Right renal cortex interstitium (tissue), 3 donors: ENCODE measurements at regions not wholly inside any gene's neighbourhood (a gene's known extent, or its start where the extent isn't known, plus 50 kb on each side); places are given as distances from the start of the nearest gene placed in this dataset.

Source experiments
- DNase-seq, 3 donors: peaks; one replicate each; pipeline ENCODE4 v3.0.0-alpha.2; 2013; ENCODE audit warnings: low read depth in 3 of 3, low spot score in 2 of 3

DNA sequence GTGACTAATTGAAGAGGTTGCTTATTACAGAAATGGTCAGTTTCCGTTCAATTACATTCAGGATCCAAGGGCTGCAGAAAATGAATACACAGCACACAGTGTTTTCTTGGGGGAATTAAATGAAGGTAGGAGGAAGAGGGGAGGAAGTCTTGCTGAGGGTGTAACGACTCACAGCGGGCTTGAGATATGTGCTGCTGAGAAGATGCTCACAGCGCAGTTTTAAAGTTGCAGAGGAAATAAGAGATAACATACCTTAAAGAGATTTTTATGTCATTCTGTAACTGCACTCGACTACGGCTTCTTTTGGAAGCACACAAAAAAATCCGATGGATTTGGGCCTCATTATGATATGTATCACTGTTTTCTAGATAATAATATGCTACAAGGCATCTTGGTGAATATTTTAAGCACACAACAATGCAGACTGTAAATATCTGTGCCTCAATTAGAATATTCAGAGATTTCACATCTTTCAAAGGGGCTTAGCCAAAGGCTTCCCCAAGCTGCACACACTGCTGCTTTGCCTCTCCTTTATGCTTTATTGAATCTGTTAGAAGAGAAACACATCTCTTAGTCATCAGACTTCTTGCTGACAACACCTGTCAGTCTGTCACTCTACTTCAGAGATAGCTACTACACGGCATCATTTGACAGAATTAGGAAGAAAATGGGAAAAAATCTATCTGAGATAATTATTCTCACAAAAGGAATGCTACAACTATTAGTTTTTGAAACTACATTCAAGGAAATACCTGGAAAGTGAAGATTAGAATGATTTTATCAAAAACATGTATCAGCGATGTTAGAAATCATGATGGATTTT lies 773.2 kb downstream of the OTOL1 start:
- DNase-seq: no peak

DNA sequence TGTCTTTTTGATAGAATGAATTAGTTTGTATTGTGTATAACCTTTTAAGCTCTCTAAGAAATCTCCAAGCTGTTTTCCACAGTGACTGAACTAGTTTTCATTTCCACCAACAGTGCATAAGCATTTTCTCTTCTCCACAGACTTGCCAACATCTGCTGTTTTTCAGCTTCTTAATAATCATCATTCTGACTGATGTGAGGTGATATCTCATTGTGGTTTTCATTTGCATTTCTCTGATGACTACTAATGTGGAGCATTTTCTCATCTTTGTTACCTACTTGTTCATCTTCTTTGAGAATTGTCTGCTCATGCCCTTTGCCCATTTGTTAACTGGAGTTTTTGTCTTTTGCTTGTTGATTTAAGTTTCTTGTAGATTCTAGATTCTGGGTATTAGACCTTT lies 777.5 kb downstream of the OTOL1 start:
- no peak for DNase-seq

DNA sequence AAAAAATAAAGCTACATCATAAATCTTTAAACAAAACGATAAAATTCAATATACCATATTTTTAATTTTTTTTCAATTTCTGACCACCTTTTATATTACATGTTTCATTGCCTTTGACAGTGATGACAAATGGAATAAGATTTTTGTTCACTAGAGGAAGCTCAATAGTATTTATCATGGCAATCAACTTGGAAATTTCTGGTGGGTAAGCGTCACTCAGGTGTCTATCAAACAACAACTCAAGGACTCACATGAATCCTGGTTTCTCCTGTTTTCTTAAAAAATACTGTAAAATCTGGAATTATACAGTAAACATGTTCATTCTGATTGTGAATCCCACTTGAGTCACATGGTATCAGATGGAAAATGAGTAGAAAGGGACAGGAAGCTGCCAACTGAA lies 782.2 kb downstream of the OTOL1 start:
- DNase-seq: no peak

DNA sequence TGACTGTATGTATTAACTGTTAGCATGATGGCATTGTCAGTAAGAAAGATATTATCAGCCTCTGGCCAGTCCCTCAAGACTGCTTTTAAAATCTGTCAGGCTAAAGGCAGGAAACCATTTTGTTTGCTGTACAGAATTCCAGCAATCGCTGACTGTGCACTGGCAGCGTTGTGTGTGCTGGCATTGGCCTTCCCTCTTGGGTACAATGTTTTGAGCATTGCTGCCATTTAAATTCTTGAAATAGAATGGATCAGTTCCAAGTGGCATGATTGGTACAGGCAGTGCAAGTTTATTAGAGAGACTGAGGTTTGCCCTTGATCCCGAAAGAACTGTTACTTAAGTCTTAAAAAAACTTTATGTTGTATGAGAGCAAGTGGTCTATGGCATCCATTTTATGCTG lies 788.7 kb downstream of the OTOL1 start:
- DNase-seq: no peak

DNA sequence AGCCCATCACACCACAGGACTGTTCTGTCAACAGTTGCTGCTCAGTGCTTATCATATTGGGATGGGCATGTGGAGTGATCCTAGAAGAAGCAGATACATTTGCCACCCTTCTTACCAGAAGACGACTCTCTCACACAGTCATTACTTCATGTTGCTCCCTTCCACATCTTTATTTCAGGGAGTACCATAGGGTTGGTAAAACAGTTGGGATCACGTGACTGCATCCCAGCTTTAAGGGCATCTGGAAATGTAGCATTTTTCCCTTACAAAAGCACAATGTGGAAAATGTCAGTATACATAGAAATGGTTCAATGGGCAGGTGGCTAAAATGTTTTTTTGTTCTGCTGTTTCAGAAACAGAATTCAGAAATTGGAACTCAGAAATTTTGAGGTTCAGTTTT lies 791.0 kb downstream of the OTOL1 start:
- DNase-seq: no peak

DNA sequence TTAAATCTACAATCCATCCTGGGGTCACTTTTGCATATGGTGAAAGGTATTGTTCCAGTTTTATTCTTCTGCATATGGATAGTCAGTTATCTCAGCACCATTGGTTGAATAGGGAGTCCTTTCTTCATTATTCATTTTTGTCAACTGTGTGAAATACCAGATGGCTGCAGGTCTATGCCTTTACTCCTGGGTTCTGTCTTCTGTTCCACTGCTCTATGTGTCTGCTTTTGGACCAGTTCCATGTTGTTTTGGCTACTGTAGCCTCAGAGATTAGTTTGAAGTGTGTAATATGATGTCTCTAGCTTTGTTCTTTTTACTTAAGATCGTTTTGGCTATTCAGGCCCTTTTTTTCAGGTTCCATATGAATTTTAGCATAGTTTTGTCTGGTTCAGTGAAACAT lies 795.8 kb downstream of the OTOL1 start:
- DNase-seq: no peak

DNA sequence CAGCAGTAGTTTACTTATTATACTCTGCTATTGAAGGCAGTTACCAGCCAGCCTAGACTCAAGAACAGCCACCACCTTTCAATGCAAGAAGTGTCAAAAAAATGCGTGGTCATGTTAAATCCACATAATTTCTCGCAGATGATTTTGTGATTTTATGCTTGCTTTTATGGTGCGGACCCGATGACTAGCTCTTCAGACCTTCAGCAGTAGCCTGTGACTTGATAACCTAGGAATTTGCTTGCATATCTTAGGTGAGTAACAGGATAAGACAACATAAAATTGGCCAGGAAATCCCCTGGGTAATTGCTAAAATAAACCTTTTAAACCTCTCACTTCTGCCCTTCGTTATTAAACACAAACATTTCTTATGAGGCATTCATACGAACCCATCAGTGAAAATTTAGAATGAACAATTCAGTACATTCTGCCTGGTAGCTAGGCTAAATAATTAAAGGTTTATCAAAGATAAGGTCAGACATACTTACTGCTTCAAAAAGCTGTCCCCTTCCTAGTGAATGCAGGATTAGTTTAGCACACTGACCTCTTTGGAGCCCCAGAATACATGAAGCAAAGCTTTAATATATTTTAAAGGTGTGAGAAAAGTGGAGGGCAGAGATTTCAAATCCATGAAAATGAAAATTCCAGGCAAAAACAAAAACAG lies 798.8 kb downstream of the OTOL1 start:
- no peak for DNase-seq

DNA sequence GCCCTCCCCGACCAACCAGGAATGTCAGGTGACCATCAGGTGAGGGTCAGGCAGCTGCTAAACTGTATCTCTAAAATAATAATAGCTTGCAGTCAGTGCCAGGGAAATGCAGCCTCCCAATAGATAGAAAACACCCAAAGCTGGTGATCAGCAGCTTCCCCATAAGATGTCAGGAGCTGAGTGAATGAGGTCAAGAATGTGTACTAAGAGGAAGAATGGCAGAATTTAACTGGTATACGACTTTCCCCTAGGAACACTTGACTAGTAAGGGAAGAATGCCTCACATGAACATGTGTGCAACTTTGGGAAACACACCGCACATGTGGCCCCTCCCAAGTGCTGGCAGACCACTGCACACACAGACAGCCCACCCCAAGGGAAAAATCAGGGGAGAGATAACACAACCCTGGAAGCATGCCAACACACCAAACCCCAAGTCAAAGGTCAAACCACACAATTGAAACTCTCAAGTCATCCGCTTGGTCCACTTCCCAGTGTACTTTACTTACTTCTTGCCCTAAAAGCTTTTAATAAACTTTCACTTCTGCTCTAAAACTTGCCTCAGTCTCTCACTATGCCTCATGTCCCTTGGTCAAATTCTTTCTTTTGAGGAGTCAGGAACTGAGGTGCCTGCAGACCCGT lies 806.5 kb downstream of the OTOL1 start:
- DNase-seq: no peak

DNA sequence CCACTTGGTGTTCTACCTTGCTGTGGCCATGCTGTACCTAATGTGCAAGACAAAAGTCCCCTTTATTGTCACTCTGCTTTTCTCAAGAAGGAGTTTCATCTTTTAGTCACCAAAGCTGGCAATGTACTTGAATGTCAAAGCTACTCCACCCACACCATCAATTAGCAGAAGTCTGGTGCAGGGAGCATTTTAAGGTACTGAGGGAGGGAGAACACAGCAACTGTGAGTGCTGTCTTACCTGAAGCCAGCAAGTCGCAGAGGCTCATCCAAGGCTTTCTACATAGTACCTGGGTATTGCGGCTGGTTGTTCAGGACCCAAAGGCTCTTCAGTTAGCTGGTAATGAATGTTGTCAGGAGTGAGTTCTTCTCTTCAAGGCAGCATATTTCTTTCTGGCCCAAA lies 820.4 kb downstream of the OTOL1 start:
- no peak for DNase-seq

DNA sequence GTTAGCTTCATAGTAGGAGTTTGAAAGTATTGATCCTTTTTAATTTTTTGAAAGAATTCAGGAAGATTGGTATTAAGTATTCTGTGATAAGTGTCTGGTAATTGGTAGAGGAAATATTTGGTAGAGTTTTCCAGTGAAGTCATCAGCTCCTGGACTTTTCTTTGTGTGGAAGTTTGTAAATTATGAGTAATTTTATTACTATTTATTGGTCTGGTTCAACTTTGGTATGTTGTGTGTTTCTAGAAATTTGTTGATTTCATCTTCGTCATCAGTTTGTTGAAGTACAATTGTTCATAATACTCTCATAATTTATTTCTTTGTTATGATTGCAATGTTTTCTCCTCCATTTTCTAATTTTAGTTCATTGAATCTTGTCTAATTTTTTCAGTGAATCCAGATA lies 832.0 kb downstream of the OTOL1 start:
- DNase-seq: no peak

DNA sequence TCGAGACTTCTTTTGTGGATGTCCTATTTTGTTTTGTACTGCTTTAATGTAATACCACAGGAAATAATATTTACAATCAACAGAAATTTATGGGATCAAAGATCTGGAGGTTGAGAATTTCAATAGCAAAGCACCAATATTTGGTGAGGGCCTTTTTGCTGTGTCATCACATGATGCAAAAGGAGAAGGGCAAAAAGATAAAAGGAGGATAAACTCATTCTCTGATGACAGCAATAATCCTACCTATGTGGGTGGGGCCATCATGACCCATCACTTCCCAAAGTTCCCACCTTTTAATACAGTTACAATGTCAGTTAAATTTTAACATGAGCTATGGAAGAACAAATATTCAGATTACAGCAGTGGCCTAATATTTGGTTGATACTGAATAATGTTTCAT lies 832.9 kb downstream of the OTOL1 start:
- no peak for DNase-seq

DNA sequence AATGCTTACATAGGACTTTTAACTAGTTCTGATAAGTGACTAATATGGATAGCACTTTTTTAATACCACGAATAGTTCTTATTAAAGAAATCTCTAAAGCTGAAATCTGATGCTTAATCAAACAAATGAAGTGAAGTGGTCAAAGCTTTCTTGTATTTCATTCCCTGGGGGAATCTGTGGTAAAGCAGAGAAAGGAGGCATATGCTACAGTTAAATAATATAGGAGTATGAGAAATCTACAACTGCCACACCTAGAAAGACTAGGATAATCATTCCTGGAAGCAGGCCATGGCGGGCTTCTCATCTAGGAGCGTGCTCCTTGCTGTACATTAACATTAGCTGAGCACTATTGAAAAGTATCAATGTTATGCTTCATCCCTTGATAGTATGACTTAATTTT lies 835.7 kb downstream of the OTOL1 start:
- DNase-seq: no peak

DNA sequence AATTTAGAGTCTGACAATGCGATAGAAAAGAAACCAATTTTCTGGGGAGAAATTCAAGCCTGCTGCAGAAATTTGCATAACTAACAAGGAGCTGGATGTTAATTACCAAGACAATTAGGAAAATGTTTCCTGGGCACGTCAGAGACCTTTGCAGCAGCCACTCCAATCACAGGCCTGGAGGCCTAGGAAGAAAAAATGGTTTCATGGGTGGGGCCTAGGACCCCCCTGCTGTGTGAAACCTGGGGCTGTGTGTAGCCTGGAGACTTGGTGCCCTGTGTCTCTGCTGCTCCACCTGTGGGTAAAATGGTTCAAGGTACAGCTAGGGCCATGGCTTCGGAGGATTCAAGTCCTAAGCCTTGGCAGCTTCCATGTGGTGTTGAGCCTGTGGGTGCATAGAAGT lies 837.9 kb downstream of the OTOL1 start:
- DNase-seq: no peak

DNA sequence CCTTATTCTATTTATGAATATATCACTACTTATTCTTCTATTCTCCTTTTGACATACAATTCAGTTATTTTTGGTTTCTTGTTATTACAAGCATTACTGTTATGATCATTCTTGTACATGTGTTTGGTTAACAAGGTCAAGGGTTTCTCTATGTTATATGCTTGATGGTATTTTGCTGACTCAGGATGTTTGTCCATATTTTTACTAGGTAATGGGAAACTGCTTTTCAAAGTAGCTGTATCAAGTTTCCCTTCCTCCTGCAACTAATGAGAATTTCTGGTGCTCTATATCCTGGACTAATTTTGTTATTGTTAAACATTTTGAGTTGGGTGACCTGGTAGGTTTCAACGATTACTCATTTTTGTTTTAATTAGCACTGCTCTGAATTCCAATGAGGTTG lies 841.0 kb downstream of the OTOL1 start:
- no peak for DNase-seq

DNA sequence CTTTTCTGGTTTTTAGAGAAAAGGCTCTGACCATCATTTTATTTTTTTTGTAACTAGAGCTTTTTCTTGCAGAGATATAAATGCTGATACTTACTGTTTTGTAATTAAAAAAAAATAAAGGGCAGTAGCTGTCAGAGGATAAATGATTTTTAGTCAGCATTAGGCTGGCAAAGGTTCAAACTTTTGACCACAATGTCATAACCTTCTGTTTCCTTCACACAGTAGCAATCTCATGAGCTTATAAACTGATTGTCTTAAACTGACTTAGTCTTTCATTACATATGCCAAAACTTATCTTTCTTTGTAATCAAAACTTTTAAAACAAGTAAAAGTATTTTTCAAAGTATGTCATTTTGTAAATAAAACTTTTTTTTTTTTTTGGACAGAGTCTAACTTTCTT lies 841.9 kb downstream of the OTOL1 start:
- DNase-seq: no peak

DNA sequence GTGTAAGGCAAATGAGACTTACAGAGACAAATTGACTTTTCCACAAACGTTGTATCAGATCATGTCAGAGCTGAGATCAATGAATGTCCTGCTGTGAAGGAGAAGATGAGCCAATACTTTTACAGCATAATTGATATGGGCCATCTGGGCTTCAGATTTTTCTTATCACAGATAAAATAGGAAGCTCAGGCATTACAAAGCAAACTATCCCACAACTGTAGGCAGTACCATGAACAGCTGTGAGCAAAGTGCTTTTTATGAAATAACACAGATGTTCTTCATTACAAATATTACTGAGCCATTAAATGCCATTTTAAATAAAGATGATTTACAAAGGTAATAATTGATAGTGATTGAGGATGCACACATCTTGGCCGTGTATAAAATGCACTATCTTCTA lies 852.3 kb downstream of the OTOL1 start:
- DNase-seq: peak in 1 of 3 donors; percentile 33

DNA sequence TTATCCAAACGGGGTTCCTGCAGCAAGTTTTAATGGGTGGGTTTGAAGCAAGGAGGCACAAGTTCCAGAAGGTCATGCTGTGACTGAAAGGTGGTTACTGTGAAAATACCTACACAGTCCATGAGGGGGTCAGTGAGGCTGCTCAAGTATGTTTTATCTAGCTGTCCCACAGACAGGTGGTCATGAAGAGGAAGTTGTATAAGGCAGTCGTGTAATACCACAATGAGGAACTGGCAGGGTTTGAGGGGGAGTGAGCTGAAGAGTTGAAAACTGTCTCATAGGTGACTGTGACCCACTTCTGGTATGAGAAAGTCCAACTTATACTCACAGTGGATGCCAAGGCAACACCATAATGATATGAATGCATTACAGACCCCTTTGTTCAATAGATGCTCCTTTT lies 856.8 kb downstream of the OTOL1 start:
- DNase-seq: no peak

DNA sequence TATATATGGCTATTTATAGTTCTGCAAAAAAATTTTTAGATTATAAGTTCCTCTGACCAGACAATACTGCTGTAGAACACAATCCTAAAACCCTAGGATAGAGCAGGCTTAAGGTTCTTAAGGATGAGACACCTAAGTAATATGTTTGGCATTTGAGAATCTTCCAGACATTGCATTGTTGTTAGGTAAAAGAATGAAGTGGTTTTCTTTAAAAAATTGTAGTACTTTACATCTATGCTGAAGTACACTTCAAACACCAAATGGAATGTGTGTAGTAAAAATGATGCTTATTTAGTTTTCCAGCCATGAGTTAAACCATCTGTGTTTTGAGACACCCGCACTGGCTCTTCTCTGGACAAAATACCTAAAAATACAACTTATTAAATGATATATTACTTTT lies 857.7 kb downstream of the OTOL1 start:
- DNase-seq: no peak

DNA sequence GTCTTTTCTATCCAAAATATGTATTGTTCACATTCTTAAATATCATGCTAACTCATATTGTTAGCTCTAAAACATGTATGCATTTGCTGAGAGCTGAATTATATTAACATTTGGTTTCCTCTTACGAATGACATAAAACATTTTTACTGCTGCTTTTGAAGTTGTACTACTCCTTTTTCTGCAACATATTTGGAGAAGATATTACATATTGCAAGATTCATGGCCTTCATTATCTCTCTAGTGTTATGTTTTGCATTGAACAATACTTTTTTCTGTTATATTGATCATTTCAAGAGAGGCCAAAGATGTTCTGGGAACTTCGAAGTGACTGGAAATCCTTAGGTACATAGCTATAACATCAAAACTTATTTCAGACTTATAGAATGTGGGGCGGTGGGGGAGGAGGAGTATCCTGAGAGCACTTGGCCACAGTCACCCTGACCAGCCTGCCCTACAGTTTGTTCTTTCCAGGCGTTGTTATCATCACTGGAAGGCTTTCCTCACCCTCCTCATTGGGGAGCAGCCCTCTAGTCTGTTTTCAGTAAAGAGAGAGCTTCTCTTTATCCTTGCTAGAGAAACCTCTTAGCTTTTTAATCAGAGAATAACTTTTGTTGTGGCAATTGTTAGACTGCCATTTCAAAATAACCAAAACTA lies 868.6 kb downstream of the OTOL1 start:
- DNase-seq: no peak

DNA sequence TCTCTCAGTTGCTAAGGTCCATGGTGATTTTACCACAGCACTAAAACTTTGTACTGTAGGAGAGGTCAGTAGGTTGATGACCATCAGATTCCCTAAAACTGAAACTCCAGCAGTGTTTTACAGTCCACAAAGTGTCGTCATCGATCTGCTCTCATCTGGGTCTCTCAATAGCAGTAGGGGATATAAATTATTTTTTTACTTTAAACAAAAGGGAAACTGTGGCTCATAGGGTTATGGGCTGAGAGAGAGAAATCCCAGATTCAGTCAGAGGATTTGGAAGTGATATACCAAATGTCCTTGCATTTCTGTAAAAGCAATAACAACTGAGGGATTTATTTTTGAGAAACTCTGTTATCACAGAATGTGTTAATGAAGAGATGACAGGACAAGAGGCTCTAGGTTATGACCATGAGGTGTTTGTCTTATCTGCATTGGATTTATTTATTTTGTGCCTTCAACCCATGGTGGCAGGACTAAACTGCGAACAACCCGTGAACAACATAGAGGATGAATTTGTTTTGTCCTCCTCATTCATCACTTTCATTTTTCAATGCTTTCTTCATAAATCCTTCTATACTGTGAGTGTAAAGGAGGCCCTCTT lies 869.7 kb downstream of the OTOL1 start:
- no peak for DNase-seq
